NB4 (cell line): ENCODE measurements at regions not wholly inside any gene's neighbourhood (a gene's known extent, or its start where the extent isn't known, plus 50 kb on each side); places are given as distances from the start of the nearest gene placed in this dataset.

Experiments
- POLR2A ChIP-seq: IDR thresholded peaks from 2 replicates; pipeline ENCODE4 v1.6.1; 2011; ENCODE audit warnings: mild to moderate bottlenecking; ENCODE audit not compliant: insufficient read length; ENCODE audit errors: extremely low read depth
- TF ChIP-seq, protein P1 (sequence below): IDR thresholded peaks from one replicate; pipeline ENCODE4 v1.5.1; 2012; ENCODE audit warnings: low read depth, low read length

DNA sequence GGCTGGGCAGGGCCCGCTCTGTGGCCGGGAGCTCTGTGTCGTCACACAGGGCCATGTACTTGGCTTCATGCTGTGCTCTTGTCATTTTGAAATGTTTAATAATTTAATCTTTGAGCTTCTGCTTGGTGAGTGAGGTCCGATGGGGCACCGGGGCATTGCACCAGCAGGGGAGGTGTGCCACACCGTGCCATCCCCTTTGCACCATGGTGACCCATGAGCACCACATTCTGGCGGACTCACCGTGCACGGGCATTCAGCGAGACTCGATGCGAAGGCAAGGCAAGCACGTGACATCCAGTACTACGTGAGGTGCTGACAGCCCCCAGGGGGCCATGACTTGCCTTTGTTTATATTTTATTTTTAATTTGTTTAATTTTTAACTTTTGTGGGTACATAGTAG is 204.3 kb downstream of the URI1 start:
- no peak for TF ChIP-seq POLR2A
- TF ChIP-seq, protein P1, sequence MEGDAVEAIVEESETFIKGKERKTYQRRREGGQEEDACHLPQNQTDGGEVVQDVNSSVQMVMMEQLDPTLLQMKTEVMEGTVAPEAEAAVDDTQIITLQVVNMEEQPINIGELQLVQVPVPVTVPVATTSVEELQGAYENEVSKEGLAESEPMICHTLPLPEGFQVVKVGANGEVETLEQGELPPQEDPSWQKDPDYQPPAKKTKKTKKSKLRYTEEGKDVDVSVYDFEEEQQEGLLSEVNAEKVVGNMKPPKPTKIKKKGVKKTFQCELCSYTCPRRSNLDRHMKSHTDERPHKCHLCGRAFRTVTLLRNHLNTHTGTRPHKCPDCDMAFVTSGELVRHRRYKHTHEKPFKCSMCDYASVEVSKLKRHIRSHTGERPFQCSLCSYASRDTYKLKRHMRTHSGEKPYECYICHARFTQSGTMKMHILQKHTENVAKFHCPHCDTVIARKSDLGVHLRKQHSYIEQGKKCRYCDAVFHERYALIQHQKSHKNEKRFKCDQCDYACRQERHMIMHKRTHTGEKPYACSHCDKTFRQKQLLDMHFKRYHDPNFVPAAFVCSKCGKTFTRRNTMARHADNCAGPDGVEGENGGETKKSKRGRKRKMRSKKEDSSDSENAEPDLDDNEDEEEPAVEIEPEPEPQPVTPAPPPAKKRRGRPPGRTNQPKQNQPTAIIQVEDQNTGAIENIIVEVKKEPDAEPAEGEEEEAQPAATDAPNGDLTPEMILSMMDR, result no peak
